Stomach (tissue), 8 donors: ENCODE measurements at regions not wholly inside any gene's neighbourhood (a gene's known extent, or its start where the extent isn't known, plus 50 kb on each side); places are given as distances from the start of the nearest gene placed in this dataset.

ENCODE experiments used
- DNase-seq, 2 donors: peaks; one replicate each; pipeline versions ENCODE4 v3.0.0 to v3.0.0-alpha.2; 2013 to 2019
- H3K27ac ChIP-seq, 5 donors: fragments of 200-600 bp in 4 of 5; sonication (generic) in 4 of 5; one replicate each; pipeline ENCODE4 v1.5.1; 2013 to 2019; ENCODE audit warnings: mild to moderate bottlenecking in 1 of 5, moderate library complexity in 1 of 5
- H3K27me3 ChIP-seq, 3 donors: fragments of 200-600 bp; sonication (generic); one replicate each; pipeline ENCODE4 v1.5.1; 2017 to 2019; ENCODE audit warnings: mixed run types in 1 of 3
- H3K36me3 ChIP-seq, 4 donors: fragments of 200-600 bp; sonication (generic); 1 replicate in 3 of 4; 2 replicates in 1 of 4; pipeline ENCODE4 v1.5.1; 2016 to 2019
- H3K4me1 ChIP-seq, 4 donors: fragments of 200-600 bp; sonication (generic); one replicate each; pipeline ENCODE4 v1.5.1; 2016 to 2019
- H3K4me3 ChIP-seq, 4 donors: fragments of 200-600 bp; sonication (generic) in 3 of 4; one replicate each; pipeline ENCODE4 v1.5.1; 2016 to 2019; ENCODE audit warnings: mild to moderate bottlenecking in 1 of 4
- H3K9me3 ChIP-seq, 4 donors: fragments of 200-600 bp; sonication (generic); one replicate each; pipeline ENCODE4 v1.5.1; 2016 to 2019
- CTCF ChIP-seq, 7 experiments: fragments of 450-650 bp in 4 of 7; fragments of 200-600 bp in 3 of 7; sonication (generic) in 3 of 7; IDR thresholded peaks; one replicate each; pipeline ENCODE4 v1.5.1; 2016 to 2019; ENCODE audit warnings: antibody characterized with exemption in 7 of 7, control low read depth in 2 of 7, mild to moderate bottlenecking in 1 of 7
- EP300 ChIP-seq: sonication (generic); formaldehyde crosslinking; IDR thresholded peaks from one replicate; pipeline ENCODE4 v1.6.1; 2017; ENCODE audit warnings: antibody characterized with exemption
- POLR2A ChIP-seq, 4 donors: fragments of 450-650 bp; IDR thresholded peaks; one replicate each; pipeline ENCODE4 v1.6.1; 2016; ENCODE audit warnings: antibody characterized with exemption in 4 of 4, control low read depth in 2 of 4, mild to moderate bottlenecking in 1 of 4, moderate library complexity in 1 of 4
- POLR2AphosphoS5 ChIP-seq, 3 donors: sonication (generic); formaldehyde crosslinking; IDR thresholded peaks; one replicate each; pipeline ENCODE4 v1.6.1; 2016; ENCODE audit warnings: antibody characterized with exemption in 3 of 3
- WGBS, 5 donors: extraction: QIAGEN DNeasy Blood & Tissue Kit in 3 of 5; methylation state at CpG; one replicate each; pipeline versions ENCODE4 v1.1.5 to v1.1.7; 2013 to 2018; 5-methylcytosine and 5-hydroxymethylcytosine counted together
- intact Hi-C: fragments of 100-400 bp; cut with DNase I; formaldehyde crosslinking; loops from one replicate; pipeline ENCODE4 v1.15.1; 2023; ENCODE audit warnings: low total_unique reads
- donor health status: healthy with polysubstance abuse.
- donor health status: Bipolar disorder and iron deficiency.
- donor health status: healthy.

GRCh38 chr7:25889765-25890164 is 262.2 kb upstream of the NFE2L3 start:
- Histone ChIP-seq H3K27me3 (peaks cover 0 to 60% (median 4%) of the 10 kb centered on the region in 3 donors), H3K36me3 (no peaks in the 10 kb centered on the region), H3K4me1 (peaks cover 1 to 14% (median 11%) of the 10 kb centered on the region in 4 donors), H3K27ac (no peak overlapping the region), H3K4me3 (no peak overlapping the region), H3K9me3 (no peaks in the 10 kb centered on the region)
- intact Hi-C loops, result loop anchor here (5.0 to 10.0 kb wide), 3 partner anchors 468 to 785 kb away; no protein-coding TSS in a partner anchor
- DNase-seq, result no peak
- TF ChIP-seq EP300 (no peak), CTCF (IDR thresholded peaks at IDR 0.05) (no peak), POLR2A (IDR thresholded peaks at IDR 0.05) (no peak), POLR2AphosphoS5 (IDR thresholded peaks at IDR 0.05) (no peak)
- WGBS, 5 donors, result 39 to 55% (median 44%) methylated on average over 7 of the region's 7 CpGs

- Histone ChIP-seq H3K4me3 (no peak overlapping the region), H3K4me1 (peaks cover 4 to 27% (median 18%) of the 10 kb centered on the region in 4 donors), H3K27ac (no peak overlapping the region), H3K9me3 (no peaks in the 10 kb centered on the region), H3K27me3 (peaks cover 0 to 60% (median 4%) of the 10 kb centered on the region in 3 donors), H3K36me3 (no peaks in the 10 kb centered on the region)
- no peak for DNase-seq
- 76 to 83% (median 80%) methylated on average over 4 of the region's 4 CpGs for WGBS, 5 donors
- TF ChIP-seq EP300, result no peak
- no peak for TF ChIP-seq POLR2A (IDR thresholded peaks at IDR 0.05)
- no peak for TF ChIP-seq POLR2AphosphoS5 (IDR thresholded peaks at IDR 0.05)
- no peak for TF ChIP-seq CTCF (IDR thresholded peaks at IDR 0.05)
- intact Hi-C loops, result loop anchor here (5.0 to 10.0 kb wide), 2 partner anchors 476 to 783 kb away; no protein-coding TSS in a partner anchor
These were observed 260.4 kb upstream of the NFE2L3 start for GRCh38 chr7:25891591-25891990.

GRCh38 chr7:25893436-25893835 is 258.6 kb upstream of the NFE2L3 start:
- Histone ChIP-seq H3K4me3 (peak overlapping the region; percentile 43 to 50 (median 43)), H3K9me3 (no peaks in the 10 kb centered on the region), H3K27ac (peak overlapping the region in 2 of 5 donors; percentile 37 to 69), H3K36me3 (no peaks in the 10 kb centered on the region), H3K4me1 (peaks cover 4 to 27% (median 18%) of the 10 kb centered on the region in 4 donors), H3K27me3 (peaks cover 0 to 45% (median 4%) of the 10 kb centered on the region in 3 donors)
- intact Hi-C loops, result loop anchor here (5.0 to 10.0 kb wide), 2 partner anchors 474 to 781 kb away; no protein-coding TSS in a partner anchor
- no peak for DNase-seq
- 9 to 20% (median 10%) methylated on average over 1 of the region's 1 CpG for WGBS, 5 donors
- TF ChIP-seq POLR2A (IDR thresholded peaks at IDR 0.05), result no peak

GRCh38 chr7:25894002-25894901 is 257.7 kb upstream of the NFE2L3 start:
- TF ChIP-seq POLR2AphosphoS5 (IDR thresholded peaks at IDR 0.05) (no peak), EP300 (no peak), POLR2A (IDR thresholded peaks at IDR 0.05) (no peak), CTCF (IDR thresholded peaks at IDR 0.05) (no peak)

More at GRCh38 chr7:25894002-25894901, 257.7 kb upstream of the NFE2L3 start:
- 69 to 78% (median 76%) methylated on average over 6 to 7 of the region's 7 CpGs for WGBS, 5 donors
- Histone ChIP-seq H3K27ac (peak overlapping the region in 2 of 5 donors; percentile 14 to 41), H3K4me1 (peaks cover 4 to 27% (median 18%) of the 10 kb centered on the region in 4 donors), H3K9me3 (no peaks in the 10 kb centered on the region), H3K27me3 (peaks cover 0 to 37% (median 2%) of the 10 kb centered on the region in 3 donors), H3K36me3 (no peaks in the 10 kb centered on the region), H3K4me3 (no peak overlapping the region)
- intact Hi-C loops, result loop anchor here (5.0 to 10.0 kb wide), 2 partner anchors 473 to 781 kb away; no protein-coding TSS in a partner anchor
- DNase-seq, result peak; percentile 46 to 62
